Hematopoietic multipotent progenitor cell (in vitro differentiated cells): ENCODE measurements at regions not wholly inside any gene's neighbourhood (a gene's known extent, or its start where the extent isn't known, plus 50 kb on each side); places are given as distances from the start of the nearest gene placed in this dataset.
A peak's percentile ranks its signal among the peaks of the same experiment; 100 is the strongest.

Experiments
- DNase-seq, 3 donors: peaks; one replicate each; pipeline ENCODE4 v3.0.0-alpha.2; 2011 to 2015; ENCODE audit warnings: low read depth in 2 of 3, low spot score in 2 of 3

GRCh38 chr20:40738976-40739375, 49.9 kb upstream of the MAFB start:
- DNase-seq, result no peak

- no peak for DNase-seq
These were observed 50.8 kb upstream of the MAFB start for GRCh38 chr20:40739841-40740240.

GRCh38 chr20:40741507-40742106, 52.6 kb upstream of the MAFB start:
- DNase-seq, result peak in 2 of 3 donors; percentile 33 to 65

GRCh38 chr20:40743141-40743775, 54.2 kb upstream of the MAFB start:
- no peak for DNase-seq

GRCh38 chr20:40744072-40744817, 55.2 kb upstream of the MAFB start:
- no peak for DNase-seq

GRCh38 chr20:40744818-40745175, 55.8 kb upstream of the MAFB start:
- DNase-seq, result no peak

- no peak for DNase-seq
These were observed 57.2 kb upstream of the MAFB start for GRCh38 chr20:40746251-40746650.

GRCh38 chr20:40748182-40748581, 59.1 kb upstream of the MAFB start:
- no peak for DNase-seq

- no peak for DNase-seq
These were observed 61.0 kb upstream of the MAFB start for GRCh38 chr20:40749985-40750506.

- DNase-seq, result no peak
These were observed 61.6 kb upstream of the MAFB start for GRCh38 chr20:40750541-40751035.

GRCh38 chr20:40753472-40753871, 64.4 kb upstream of the MAFB start:
- no peak for DNase-seq

- no peak for DNase-seq
These were observed 65.4 kb upstream of the MAFB start for GRCh38 chr20:40754339-40754943.

GRCh38 chr20:40757087-40757486, 68.1 kb upstream of the MAFB start:
- peak in 2 of 3 donors; percentile 12 to 17 for DNase-seq

GRCh38 chr20:40758790-40759189, 69.8 kb upstream of the MAFB start:
- DNase-seq, result no peak

GRCh38 chr20:40760399-40760798, 71.4 kb upstream of the MAFB start:
- no peak for DNase-seq

- no peak for DNase-seq
These were observed 74.7 kb upstream of the MAFB start for GRCh38 chr20:40763646-40764295.

GRCh38 chr20:40765814-40766480, 76.9 kb upstream of the MAFB start:
- DNase-seq, result no peak

- no peak for DNase-seq
These were observed 78.0 kb upstream of the MAFB start for GRCh38 chr20:40766790-40767614.

- DNase-seq, result no peak
These were observed 78.5 kb upstream of the MAFB start for GRCh38 chr20:40767615-40767924.

- no peak for DNase-seq
These were observed 79.1 kb upstream of the MAFB start for GRCh38 chr20:40768105-40768504.
